DMS153 treated with DMSO at 0.1 percent for 48 hours (cell line): ENCODE measurements at regions not wholly inside any gene's neighbourhood (a gene's known extent, or its start where the extent isn't known, plus 50 kb on each side); places are given as distances from the start of the nearest gene placed in this dataset.

Experiments
- DNase-seq: peaks from one replicate; lab custom pipeline; 2025; ENCODE audit not compliant: unreplicated experiment; lab: John Stamatoyannopoulos, UW

GRCh38 chr2:128640845-128641360 lies 322.2 kb upstream of the HS6ST1 start:
- DNase-seq: no peak

GRCh38 chr2:128641421-128642080 lies 322.9 kb upstream of the HS6ST1 start:
- no peak for DNase-seq

- DNase-seq: no peak
These were observed 323.6 kb upstream of the HS6ST1 start for GRCh38 chr2:128642316-128642715.

DNA sequence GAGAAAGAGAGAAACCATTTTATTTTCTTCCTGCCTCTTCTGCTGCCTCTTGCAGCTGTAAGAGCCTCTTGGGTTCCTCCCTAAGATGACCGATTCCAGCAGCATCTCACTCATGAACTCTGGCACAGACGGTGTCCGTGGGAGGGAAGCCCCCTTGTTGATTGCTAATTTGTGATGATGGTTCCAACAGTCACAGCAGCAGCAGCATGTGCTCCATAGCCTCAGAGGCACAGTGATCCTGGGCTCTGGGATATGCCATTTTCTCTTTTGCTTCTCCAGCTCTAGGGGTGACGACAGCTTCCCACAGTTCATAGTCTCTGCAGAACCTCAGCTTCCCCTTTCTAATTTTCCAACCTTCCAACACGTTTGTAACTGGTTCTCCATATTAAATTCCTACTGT lies 324.2 kb upstream of the HS6ST1 start:
- DNase-seq: no peak

DNA sequence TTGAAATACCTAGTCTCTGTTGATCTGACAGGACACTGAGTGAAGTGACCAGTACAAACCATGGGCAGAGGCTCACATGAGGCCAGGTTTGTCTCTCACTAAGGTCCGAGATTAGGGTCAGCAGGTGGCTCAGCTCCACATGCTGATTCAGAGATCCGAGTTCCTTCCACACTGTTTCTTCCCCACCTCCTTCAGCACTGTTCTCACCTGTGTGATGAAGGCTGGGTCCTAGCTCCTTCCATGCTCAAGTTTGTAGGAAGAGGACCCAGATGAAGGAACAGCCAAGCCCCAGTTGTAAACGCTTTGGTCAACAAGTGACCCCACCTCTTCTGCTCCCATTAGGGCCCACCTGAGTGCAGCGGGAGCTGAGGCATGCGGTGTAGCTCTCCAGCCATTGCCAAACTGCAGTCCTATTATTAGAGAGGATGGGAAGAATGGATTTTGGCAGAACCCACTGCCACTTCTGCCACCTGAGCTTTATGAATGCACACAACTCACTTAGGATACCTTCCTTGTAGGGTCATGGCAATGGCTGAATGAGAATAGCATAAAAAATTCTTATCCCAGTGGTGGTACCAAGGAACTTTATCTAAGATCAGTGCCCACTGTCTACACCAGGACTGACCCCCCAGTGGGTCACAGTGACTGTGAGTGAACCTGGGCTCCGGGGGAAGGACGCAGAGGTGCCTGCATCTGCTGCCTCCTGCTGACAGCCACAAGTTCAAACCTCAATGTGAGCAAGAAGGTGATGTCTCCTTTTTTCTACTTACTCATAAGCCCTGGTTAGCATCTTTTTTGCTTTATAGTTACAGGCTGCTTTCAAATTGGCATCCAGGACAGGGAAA lies 324.8 kb upstream of the HS6ST1 start:
- DNase-seq: no peak

- DNase-seq: no peak
These were observed 325.5 kb upstream of the HS6ST1 start for GRCh38 chr2:128644156-128644555.

DNA sequence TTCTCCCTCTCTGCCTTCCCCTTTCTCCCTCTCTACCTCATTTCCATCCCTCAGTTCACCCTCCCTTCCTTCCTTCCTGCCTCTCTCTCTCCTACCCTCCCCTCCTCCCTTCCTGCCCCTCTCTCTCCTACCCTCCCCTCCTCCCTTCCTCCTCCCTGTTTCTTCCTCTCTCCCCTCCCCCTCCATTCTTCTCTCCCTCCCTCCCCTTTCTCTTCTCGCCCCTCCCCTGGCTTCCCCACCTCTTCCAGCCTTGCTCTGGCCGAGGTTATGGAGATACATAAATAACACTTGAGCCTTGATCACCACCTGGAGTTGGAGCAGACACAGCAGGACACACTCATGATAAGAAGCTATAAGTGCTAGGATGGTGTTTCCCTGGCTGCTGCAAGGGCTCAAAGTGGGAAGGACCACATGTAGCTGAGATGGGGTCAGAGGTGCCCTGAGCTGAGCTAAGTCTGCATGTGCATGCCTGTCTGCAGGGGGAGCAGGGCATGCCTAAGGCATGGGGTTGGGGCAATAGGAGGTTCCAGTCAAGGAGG lies 326.1 kb upstream of the HS6ST1 start:
- DNase-seq: no peak

DNA sequence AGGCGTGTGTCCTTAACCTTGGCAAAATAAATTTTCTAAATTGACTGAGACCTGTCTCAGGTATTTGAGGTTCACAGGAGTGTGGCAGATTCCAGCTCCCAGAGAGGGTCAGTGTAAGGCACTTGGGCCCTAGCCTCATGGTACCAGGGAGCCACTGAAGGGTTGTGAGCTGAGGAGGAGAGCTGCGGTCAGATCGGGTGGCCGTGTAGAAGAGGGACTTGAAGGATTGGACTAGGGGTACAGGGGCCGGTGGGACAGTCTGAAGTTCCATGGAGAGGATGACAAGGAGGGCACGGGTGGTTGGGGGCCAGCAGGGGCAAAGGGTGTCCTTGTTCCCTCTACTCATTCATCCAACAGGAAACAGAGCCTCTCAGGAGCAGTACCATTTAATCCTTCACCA lies 327.0 kb upstream of the HS6ST1 start:
- DNase-seq: no peak

- DNase-seq: no peak
These were observed 327.4 kb upstream of the HS6ST1 start for GRCh38 chr2:128646091-128646490.

DNA sequence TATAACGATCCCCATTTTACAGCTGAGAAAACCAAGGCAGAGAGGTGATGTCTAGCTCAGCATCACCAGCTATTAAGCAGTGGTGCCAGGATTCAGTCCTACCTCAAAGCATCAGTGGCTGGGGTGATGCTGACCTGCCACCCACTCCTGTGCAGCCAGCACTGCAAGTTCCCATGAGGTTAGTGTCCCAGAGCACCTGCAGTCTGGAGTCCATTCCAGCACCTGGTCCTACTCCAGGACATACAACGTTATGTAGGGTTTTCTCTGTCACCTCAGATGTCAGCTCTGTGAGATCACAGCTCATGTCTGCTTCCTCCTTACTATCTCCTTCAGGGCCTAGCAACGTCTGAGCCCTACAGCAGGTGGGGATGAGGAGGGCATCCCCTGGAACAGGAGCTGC lies 328.0 kb upstream of the HS6ST1 start:
- DNase-seq: no peak

DNA sequence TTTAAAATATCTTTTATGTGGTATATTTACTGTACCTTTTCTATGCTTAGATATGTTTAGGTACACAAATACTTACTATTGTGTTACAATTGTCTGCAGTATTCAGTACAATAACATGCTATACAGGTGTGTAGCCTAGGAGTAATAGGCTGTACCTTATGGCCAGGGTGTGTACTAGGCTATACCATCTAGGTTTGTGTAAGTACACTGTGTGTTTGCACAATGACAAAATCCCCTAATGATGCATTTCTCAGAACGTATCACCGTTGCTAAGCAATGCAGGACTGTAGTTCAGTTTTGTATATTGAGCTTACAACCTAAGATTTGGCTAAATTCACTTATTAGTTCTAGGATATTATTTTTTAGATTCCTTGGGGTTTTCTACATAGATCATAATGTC lies 332.3 kb upstream of the HS6ST1 start:
- DNase-seq: no peak

DNA sequence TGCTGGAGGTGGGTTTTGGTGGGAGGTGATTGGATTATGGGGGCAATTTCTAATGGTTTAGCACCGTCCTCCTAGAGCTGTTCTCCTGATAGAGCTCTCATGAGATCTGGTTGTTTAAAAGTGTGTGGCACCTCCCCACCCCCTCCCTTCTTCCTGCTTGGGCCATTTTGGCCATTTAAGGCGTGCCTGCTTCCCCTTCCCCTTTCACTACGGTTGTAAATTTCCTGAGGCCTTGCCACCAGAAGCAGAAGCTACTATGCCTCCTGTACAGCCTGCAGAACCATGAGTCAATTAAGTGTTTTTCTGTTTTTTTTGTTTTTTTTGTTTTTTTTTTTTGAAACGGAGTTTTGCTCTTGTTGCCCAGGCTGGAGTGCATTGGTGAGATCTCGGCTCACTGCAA lies 335.7 kb upstream of the HS6ST1 start:
- no peak for DNase-seq

GRCh38 chr2:128660836-128661235 lies 342.2 kb upstream of the HS6ST1 start:
- no peak for DNase-seq

DNA sequence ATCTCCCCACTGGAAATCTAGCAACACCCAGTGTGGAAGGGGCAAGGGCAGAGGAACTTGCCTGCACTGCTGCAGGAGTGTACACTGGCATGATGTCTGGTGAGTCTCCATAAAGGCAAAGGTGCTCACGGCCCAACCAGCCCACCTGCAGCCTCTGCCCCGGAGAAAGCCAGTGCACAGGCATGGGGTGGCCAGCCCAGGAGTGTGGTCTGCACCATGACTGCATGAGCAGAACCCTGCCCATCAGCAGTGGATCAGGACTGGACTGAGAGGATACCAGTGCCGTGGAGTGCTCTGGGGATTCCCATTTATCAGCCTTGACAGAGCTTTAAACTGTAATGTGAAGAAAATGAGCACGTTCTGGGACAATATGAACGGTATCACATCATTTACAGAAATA lies 342.6 kb upstream of the HS6ST1 start:
- no peak for DNase-seq

- no peak for DNase-seq
These were observed 343.4 kb upstream of the HS6ST1 start for GRCh38 chr2:128662051-128662471.

DNA sequence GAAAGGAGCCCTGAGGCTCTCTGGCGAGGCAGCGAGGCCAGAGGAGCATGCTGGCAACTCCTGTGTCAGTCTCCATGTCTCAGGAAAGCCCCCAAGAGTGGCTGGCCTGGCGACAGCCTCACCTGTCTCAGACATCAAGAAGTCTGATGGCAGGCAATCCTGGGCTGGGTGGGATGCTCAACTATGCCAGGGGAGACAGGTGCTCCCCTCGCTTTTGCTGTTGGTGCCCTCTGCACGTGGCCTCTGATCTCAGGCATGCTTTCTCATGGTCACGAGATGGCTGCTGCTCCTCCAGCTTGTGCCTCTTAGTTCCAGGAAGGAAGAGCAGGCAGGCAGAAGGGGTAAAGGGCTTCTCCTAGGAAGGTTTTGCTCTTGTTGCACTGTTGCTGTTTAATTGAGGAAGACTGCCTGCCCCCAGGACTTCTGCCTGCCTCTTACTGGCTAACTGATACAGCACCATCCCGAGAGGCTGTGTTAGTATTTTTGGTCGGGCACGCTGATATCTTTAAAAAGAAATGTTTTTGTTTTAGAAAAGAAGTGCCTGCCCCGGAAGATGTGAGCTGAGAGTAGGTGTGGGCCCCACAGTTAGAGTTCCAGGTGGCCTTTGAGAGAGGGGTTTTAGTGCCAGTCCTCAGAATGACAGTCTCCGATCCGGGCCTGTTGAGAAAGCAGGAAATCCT lies 344.8 kb upstream of the HS6ST1 start:
- no peak for DNase-seq

- no peak for DNase-seq
These were observed 345.9 kb upstream of the HS6ST1 start for GRCh38 chr2:128664499-128664971.

DNA sequence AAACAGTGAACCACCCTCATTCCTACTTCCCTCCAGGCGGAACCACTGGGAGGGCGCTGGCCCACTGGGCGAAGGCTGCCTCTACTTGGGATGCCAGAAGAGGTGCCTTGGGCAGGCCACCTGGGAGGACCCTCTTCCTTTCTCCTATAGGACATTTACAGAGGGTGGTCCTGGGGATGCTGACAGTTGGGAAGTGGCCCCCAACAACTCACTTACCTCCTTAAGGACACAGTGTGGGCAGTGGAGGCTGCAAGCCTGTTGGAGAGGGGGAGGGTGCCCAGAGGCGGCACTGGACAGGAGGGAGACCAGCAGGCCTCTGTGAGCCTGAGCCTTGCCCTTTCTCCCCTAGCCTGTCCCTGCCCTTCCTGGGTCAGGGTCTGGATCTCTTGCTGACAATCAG lies 346.4 kb upstream of the HS6ST1 start:
- DNase-seq: no peak

DNA sequence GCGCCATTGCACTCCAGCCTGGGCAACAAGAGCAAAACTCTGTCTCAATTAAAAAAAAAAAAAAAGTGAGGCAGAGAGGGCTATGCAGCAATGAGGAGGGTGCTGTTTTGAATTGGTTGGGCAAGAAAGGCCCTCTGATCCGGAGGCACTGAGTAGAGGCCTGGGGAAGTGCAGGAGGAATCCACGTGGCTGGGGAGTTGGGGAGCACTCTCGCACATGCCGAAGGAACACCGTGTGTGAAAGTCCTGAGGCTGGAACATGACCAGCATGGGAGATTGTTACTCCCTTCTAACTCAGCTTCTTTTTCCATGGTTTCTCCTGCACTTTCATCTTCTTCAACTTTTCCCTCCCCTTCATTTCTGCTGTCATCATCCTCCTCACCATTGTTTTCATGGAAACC lies 347.9 kb upstream of the HS6ST1 start:
- DNase-seq: no peak

GRCh38 chr2:128667391-128667790 lies 348.7 kb upstream of the HS6ST1 start:
- DNase-seq: no peak

GRCh38 chr2:128668946-128669345 lies 350.3 kb upstream of the HS6ST1 start:
- DNase-seq: no peak
